ENCODE measurements at regions not wholly inside any gene's neighbourhood (a gene's known extent, or its start where the extent isn't known, plus 50 kb on each side); places are given as distances from the start of the nearest gene placed in this dataset.

DNA sequence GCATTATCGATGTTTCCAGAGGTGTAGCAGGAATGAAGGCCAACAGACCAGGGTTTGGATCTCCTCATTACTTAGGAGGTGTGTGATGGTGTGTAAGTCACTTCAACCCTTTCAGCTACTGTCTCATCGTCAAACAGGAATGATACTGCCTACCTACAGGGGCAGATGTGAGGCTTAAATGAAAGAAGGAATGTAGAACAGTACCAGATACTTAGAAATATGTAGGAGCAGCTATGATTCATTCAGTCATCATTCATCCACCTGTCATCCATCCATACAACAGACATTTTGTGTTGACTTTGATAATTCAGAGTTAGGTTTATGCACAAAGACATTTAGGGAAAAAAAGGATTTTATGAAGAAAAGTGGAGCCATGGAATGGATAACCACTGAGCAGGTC is 486.9 kb upstream of the DAB1 start:
- no peak for DNase-seq (ENCODE audit: low read depth, low spot score)
- in situ Hi-C loops (cut with HindIII; ENCODE audit: low pct_unique_long_range_greater_than_20kb, low sequenced_read_pairs), result no loop called here

DNA sequence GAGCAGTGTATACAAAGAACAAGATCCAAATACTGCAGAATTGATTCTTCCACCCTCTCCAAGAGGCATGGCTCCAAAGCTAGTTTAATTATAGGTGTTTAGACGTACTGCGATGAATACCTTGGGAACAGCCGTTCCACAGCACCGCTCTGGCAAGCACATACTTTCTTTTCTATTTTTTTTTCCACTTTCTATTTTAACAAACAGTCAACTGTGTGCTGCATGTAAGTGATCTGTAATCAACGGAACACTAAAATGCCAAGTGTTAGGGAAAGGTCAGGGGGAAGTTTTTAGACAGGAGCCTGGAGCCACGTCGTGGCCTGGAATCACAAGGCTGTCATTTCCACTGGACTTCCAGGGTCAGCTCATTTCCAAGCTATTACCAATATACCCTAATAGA is 486.4 kb upstream of the DAB1 start:
- in situ Hi-C loops (cut with HindIII; ENCODE audit: low pct_unique_long_range_greater_than_20kb, low sequenced_read_pairs), result no loop called here
- no peak for DNase-seq (ENCODE audit: low read depth, low spot score)

GRCh38 chr1:57908147-57908890 is 484.5 kb upstream of the DAB1 start:
- in situ Hi-C loops (cut with HindIII; ENCODE audit: low pct_unique_long_range_greater_than_20kb, low sequenced_read_pairs), result no loop called here
- DNase-seq (ENCODE audit: low read depth, low spot score), result no peak

- in situ Hi-C loops (cut with HindIII; ENCODE audit: low pct_unique_long_range_greater_than_20kb, low sequenced_read_pairs), result no loop called here
- DNase-seq (ENCODE audit: low read depth, low spot score), result no peak
Observed at GRCh38 chr1:57901208-57901919, 477.5 kb upstream of the DAB1 start.

DNA sequence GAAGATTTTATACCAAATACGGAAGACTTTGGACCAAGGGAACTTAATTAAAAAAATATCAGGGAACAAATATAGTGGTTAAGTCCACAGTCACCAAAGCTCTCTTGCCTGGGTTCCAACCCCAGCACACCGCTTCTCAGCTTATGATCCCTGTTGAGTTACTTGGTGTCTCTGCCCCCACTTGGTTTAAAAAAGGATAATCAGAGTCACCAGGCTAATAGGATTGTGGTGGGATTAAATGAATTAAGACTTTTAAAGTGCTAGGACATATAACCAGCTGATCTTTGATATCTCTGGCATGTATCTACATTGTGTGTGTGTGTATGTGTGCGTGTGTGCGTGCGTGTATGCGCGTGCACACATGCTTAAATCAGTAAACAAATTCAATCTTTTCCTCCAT is 474.7 kb upstream of the DAB1 start:
- in situ Hi-C loops (cut with HindIII; ENCODE audit: low pct_unique_long_range_greater_than_20kb, low sequenced_read_pairs), result no loop called here
- no peak for DNase-seq (ENCODE audit: low read depth, low spot score)

- DNase-seq (ENCODE audit: low read depth, low spot score), result no peak
- in situ Hi-C loops (cut with HindIII; ENCODE audit: low pct_unique_long_range_greater_than_20kb, low sequenced_read_pairs), result no loop called here
Observed at GRCh38 chr1:57897581-57897980, 473.7 kb upstream of the DAB1 start.

DNA sequence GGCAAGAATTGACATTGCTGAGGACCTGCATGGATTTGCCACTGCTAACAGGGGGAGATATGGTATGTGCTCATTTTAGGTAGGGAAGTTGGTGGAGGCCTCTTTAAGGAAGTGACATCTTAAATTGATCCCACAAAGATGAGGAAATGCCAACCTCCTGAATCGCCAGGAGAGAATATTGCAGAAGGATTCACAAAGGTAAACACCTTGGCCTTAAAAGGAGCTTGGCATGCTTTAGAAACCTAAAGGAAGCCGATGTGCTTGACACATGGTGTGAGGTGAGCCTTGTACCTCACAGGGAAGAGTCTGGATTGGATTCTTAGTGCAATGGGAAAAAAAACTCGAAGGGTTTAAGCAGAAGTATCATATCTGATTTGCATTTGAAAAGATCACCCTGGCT is 470.5 kb upstream of the DAB1 start:
- in situ Hi-C loops (cut with HindIII; ENCODE audit: low pct_unique_long_range_greater_than_20kb, low sequenced_read_pairs), result no loop called here
- DNase-seq (ENCODE audit: low read depth, low spot score), result no peak

- in situ Hi-C loops (cut with HindIII; ENCODE audit: low pct_unique_long_range_greater_than_20kb, low sequenced_read_pairs), result no loop called here
- no peak for DNase-seq (ENCODE audit: low read depth, low spot score)
Observed at GRCh38 chr1:57889676-57890320, 465.9 kb upstream of the DAB1 start.

- in situ Hi-C loops (cut with HindIII; ENCODE audit: low pct_unique_long_range_greater_than_20kb, low sequenced_read_pairs), result no loop called here
Observed at GRCh38 chr1:57887964-57888491, 464.2 kb upstream of the DAB1 start.

GRCh38 chr1:57886376-57886775 is 462.5 kb upstream of the DAB1 start:
- DNase-seq (ENCODE audit: low read depth, low spot score), result no peak
- in situ Hi-C loops (cut with HindIII; ENCODE audit: low pct_unique_long_range_greater_than_20kb, low sequenced_read_pairs), result no loop called here

More at GRCh38 chr1:57887964-57888491, 464.2 kb upstream of the DAB1 start:
- no peak for DNase-seq (ENCODE audit: low read depth, low spot score)

- no peak for DNase-seq (ENCODE audit: low read depth, low spot score)
- in situ Hi-C loops (cut with HindIII; ENCODE audit: low pct_unique_long_range_greater_than_20kb, low sequenced_read_pairs), result no loop called here
Observed at GRCh38 chr1:57883642-57883995, 459.8 kb upstream of the DAB1 start.

GRCh38 chr1:57882934-57883641 is 459.2 kb upstream of the DAB1 start:
- in situ Hi-C loops (cut with HindIII; ENCODE audit: low pct_unique_long_range_greater_than_20kb, low sequenced_read_pairs), result no loop called here
- no peak for DNase-seq (ENCODE audit: low read depth, low spot score)

- in situ Hi-C loops (cut with HindIII; ENCODE audit: low pct_unique_long_range_greater_than_20kb, low sequenced_read_pairs), result no loop called here
- DNase-seq (ENCODE audit: low read depth, low spot score), result no peak
Observed at GRCh38 chr1:57882072-57882471, 458.2 kb upstream of the DAB1 start.

- in situ Hi-C loops (cut with HindIII; ENCODE audit: low pct_unique_long_range_greater_than_20kb, low sequenced_read_pairs), result no loop called here
- no peak for DNase-seq (ENCODE audit: low read depth, low spot score)
Observed at GRCh38 chr1:57881639-57882038, 457.8 kb upstream of the DAB1 start.

DNA sequence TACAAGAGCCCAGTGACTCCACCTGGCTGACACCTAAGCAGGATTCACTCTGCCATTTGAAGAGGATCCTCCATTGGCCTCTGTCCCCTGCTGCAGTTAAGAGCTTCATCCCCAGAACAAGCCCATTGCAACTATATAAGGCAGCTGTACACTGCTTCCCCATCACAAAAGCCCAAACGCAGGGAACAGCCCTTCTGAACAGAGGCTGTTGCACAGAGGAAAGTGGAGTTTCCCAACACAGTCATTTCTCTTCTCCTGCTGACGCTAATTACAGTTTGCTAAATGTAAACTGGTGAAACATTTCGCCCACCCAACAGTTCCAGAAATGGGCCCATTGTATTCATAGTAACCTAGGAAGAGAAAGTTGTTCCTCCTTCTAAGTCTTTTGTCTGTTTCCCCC is 455.8 kb upstream of the DAB1 start:
- no peak for DNase-seq (ENCODE audit: low read depth, low spot score)
- in situ Hi-C loops (cut with HindIII; ENCODE audit: low pct_unique_long_range_greater_than_20kb, low sequenced_read_pairs), result no loop called here

GRCh38 chr1:57874418-57874877 is 450.6 kb upstream of the DAB1 start:
- in situ Hi-C loops (cut with HindIII; ENCODE audit: low pct_unique_long_range_greater_than_20kb, low sequenced_read_pairs), result no loop called here
- no peak for DNase-seq (ENCODE audit: low read depth, low spot score)

GRCh38 chr1:57872913-57873312 is 449.1 kb upstream of the DAB1 start:
- DNase-seq (ENCODE audit: low read depth, low spot score), result no peak
- in situ Hi-C loops (cut with HindIII; ENCODE audit: low pct_unique_long_range_greater_than_20kb, low sequenced_read_pairs), result no loop called here

GRCh38 chr1:57868908-57869307 is 445.0 kb upstream of the DAB1 start:
- no peak for DNase-seq (ENCODE audit: low read depth, low spot score)
- in situ Hi-C loops (cut with HindIII; ENCODE audit: low pct_unique_long_range_greater_than_20kb, low sequenced_read_pairs), result no loop called here
